ENCODE measurements at regions not wholly inside any gene's neighbourhood (a gene's known extent, or its start where the extent isn't known, plus 50 kb on each side); places are given as distances from the start of the nearest gene placed in this dataset.
"Not testable (repeated sequence)": the region's sequence is repeated elsewhere in the genome, so short reads cannot be mapped to it uniquely, and the experiment has no call there.

DNA sequence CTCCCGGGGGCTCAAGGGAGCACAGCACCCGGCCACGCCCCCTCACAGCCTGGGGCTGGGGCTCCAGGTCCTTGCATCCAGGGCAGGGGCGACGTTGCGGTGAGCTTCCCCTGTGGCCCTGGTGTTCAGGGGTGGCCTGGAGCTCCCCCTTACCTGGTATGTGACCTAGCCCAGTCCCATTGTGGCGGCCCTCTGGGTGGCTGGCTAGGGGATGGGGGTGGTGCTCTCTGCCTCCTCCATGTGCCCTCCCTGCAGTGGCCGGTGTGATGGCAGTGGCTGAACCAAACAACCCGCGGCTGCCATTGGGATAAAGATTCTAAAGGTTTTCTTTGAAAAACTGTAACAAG is 288.3 kb downstream of the RDH14 start:
- no peaks in the 10 kb centered on the region for H3K27me3 Mint-ChIP-seq (ENCODE audit: low read depth)
- H3K36me3 Mint-ChIP-seq (ENCODE audit: low read depth), result no peaks in the 10 kb centered on the region
- no peaks in the 10 kb centered on the region for H3K4me1 Mint-ChIP-seq
- no peak overlapping the region for H3K4me3 Mint-ChIP-seq
- H3K27ac Mint-ChIP-seq, result no peak overlapping the region
- H3K9me3 Mint-ChIP-seq, result no peaks in the 10 kb centered on the region
- TF ChIP-seq CTCF (IDR thresholded peaks at IDR 0.05; ENCODE audit: unreplicated experiment in 3 of 3), result no peak

GRCh38 chr2:18271370-18272147 is 288.9 kb downstream of the RDH14 start:
- TF ChIP-seq CTCF (IDR thresholded peaks at IDR 0.05; ENCODE audit: unreplicated experiment in 3 of 3), result no peak

GRCh38 chr2:18268400-18268799 is 292.1 kb downstream of the RDH14 start:
- no peaks in the 10 kb centered on the region for H3K27me3 Mint-ChIP-seq (ENCODE audit: low read depth)
- H3K4me3 Mint-ChIP-seq, result no peak overlapping the region
- H3K27ac Mint-ChIP-seq, result no peak overlapping the region
- TF ChIP-seq CTCF (IDR thresholded peaks at IDR 0.05; ENCODE audit: unreplicated experiment in 3 of 3), result no peak
- H3K36me3 Mint-ChIP-seq (ENCODE audit: low read depth), result no peaks in the 10 kb centered on the region
- no peaks in the 10 kb centered on the region for H3K4me1 Mint-ChIP-seq
- no peaks in the 10 kb centered on the region for H3K9me3 Mint-ChIP-seq

More at GRCh38 chr2:18271370-18272147, 288.9 kb downstream of the RDH14 start:
- Mint-ChIP-seq H3K36me3 (ENCODE audit: low read depth) (no peaks in the 10 kb centered on the region), H3K9me3 (no peaks in the 10 kb centered on the region), H3K4me3 (no peak overlapping the region), H3K4me1 (no peaks in the 10 kb centered on the region), H3K27ac (no peak overlapping the region), H3K27me3 (ENCODE audit: low read depth) (no peaks in the 10 kb centered on the region)

DNA sequence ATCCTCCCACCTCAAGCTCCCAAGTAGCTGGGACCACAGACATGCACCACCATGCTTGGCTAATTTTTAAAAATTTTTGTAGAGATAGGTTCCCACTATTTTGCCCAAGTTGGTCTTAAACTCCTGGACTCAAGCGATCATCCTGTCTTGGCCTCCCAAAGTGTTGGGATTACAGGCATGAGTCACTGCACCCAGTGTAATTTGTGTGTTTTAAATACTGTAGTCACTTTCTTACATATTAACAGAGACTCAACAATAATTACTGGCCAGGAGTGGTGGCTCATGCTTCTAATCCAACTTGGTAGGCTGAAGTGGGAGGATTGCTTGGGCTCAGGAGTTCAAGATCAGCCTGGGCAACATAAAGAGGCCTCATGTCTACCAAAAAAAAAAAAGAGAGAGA is 293.0 kb downstream of the RDH14 start:
- H3K27me3 Mint-ChIP-seq (ENCODE audit: low read depth), result no peaks in the 10 kb centered on the region
- H3K4me1 Mint-ChIP-seq, result no peaks in the 10 kb centered on the region
- no peaks in the 10 kb centered on the region for H3K9me3 Mint-ChIP-seq
- no peak for TF ChIP-seq CTCF (IDR thresholded peaks at IDR 0.05; ENCODE audit: unreplicated experiment in 3 of 3)
- no peaks in the 10 kb centered on the region for H3K36me3 Mint-ChIP-seq (ENCODE audit: low read depth)
- no peak overlapping the region for H3K4me3 Mint-ChIP-seq
- H3K27ac Mint-ChIP-seq, result no peak overlapping the region

DNA sequence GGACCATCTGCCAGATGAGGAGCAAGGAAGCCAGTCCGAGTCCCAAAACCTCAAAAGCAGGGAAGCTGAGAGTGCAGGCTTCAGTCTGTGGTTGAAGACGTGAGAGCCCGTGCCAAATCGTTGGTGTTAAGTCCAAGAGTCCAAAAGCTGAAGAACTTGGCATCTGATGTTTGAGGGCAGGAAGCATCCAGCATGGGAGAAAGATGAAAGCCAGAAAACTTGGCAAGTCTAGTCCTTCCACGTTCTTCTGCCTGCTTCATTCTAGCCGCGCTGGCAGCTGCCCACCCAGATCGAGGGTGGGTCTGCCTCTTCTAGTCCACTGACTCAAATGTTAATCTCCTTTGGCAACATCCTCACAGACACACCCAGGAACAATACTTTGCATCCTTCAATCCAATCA is 293.8 kb downstream of the RDH14 start:
- not testable (repeated sequence) for H3K27me3 Mint-ChIP-seq (ENCODE audit: low read depth); H3K36me3 Mint-ChIP-seq (ENCODE audit: low read depth); H3K27ac Mint-ChIP-seq; H3K4me3 Mint-ChIP-seq; H3K4me1 Mint-ChIP-seq; H3K9me3 Mint-ChIP-seq

DNA sequence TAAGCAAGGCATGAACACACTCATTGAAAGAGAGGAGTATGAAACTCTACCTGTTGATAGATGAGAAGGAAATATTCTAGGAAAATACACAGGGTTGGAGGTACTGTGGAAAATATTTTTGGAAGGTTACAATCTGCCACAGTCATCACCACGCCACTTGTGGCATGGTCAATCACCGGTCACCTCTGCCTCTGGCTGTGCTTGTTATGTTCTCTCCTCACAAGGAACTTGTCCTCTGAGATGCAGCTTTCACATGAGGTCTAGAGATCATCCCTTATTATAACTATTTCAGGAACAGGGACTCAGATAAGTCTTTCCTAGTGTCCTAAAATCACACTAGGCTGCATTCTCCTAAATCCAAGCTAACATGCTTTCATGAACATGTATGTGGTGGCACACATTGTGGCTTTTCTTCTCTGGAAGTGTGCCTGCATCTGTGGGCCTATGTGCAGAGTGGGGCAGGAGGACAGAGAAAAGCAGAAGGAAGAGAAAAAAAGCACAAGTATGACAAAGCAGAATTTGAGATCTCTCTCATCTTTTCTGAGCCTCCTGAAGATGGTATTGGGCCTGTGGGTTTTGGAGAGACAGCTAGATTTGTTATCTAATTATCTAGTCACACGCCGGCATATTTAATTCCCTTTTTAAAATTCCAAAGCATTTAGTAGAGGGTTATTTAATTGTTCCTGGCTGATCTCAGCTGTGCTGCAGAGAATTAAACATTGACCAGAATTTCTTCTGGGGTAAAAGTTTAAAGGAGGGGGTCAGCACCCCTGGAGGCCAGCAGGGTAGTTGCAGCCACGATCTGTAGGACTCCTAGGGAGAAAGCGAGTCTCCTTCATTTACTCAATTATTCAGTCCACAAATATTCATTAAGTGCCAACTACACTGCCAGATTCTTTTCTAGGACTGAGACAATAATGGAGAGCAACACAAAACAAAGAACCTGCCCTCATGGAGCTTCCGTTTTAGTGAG is 294.6 kb downstream of the RDH14 start:
- no peaks in the 10 kb centered on the region for H3K36me3 Mint-ChIP-seq (ENCODE audit: low read depth)
- H3K4me3 Mint-ChIP-seq, result no peak overlapping the region
- no peaks in the 10 kb centered on the region for H3K9me3 Mint-ChIP-seq
- no peak for TF ChIP-seq CTCF (IDR thresholded peaks at IDR 0.05; ENCODE audit: unreplicated experiment in 3 of 3)
- no peaks in the 10 kb centered on the region for H3K4me1 Mint-ChIP-seq
- H3K27me3 Mint-ChIP-seq (ENCODE audit: low read depth), result no peaks in the 10 kb centered on the region
- H3K27ac Mint-ChIP-seq, result no peak overlapping the region
